Upper lobe of left lung (tissue), 4 donors: ENCODE measurements at regions not wholly inside any gene's neighbourhood (a gene's known extent, or its start where the extent isn't known, plus 50 kb on each side); places are given as distances from the start of the nearest gene placed in this dataset.

ENCODE experiments used
- CTCF ChIP-seq, 6 experiments: fragments of 450-650 bp in 4 of 6; fragments of 200-600 bp in 2 of 6; sonication (generic) in 2 of 6; IDR thresholded peaks; one replicate each; pipeline ENCODE4 v1.5.1; 2016 to 2019; ENCODE audit warnings: antibody characterized with exemption in 6 of 6
- EP300 ChIP-seq, 4 donors: sonication (generic); formaldehyde crosslinking; IDR thresholded peaks; one replicate each; pipeline ENCODE4 v1.5.1; 2017; ENCODE audit warnings: antibody characterized with exemption in 4 of 4, control low read depth in 2 of 4
- POLR2AphosphoS5 ChIP-seq, 2 donors: sonication (generic); formaldehyde crosslinking; IDR thresholded peaks; one replicate each; pipeline ENCODE4 v1.5.1; 2017; ENCODE audit warnings: antibody characterized with exemption in 2 of 2

GRCh38 chr2:54394392-54394791 is 61.7 kb upstream of the SPTBN1 start:
- TF ChIP-seq CTCF (IDR thresholded peaks at IDR 0.05) = no peak
- TF ChIP-seq EP300 (IDR thresholded peaks at IDR 0.05) = no peak
- no peak for TF ChIP-seq POLR2AphosphoS5 (IDR thresholded peaks at IDR 0.05)
